GM13976 (cell line): ENCODE measurements at regions not wholly inside any gene's neighbourhood (a gene's known extent, or its start where the extent isn't known, plus 50 kb on each side); places are given as distances from the start of the nearest gene placed in this dataset.

Experiments used
- DNase-seq: peaks from one replicate; pipeline ENCODE4 v3.0.0; 2012; ENCODE audit warnings: low spot score
- in situ Hi-C: fragments of 300-500 bp; cut with MboI; formaldehyde crosslinking; loops from one replicate; pipeline ENCODE4 v1.12.0; 2022; ENCODE audit warnings: low sequenced_read_pairs, mixed read lengths, inconsistent platforms; ENCODE audit not compliant: unreplicated experiment
- TF ChIP-seq, protein P1 (sequence below): IDR thresholded peaks from 2 replicates; pipeline ENCODE4 v1.5.1; 2012; ENCODE audit warnings: borderline replicate concordance, mild to moderate bottlenecking; ENCODE audit not compliant: insufficient read depth; ENCODE audit errors: extremely low read depth, missing control alignments, control extremely low read depth

DNA sequence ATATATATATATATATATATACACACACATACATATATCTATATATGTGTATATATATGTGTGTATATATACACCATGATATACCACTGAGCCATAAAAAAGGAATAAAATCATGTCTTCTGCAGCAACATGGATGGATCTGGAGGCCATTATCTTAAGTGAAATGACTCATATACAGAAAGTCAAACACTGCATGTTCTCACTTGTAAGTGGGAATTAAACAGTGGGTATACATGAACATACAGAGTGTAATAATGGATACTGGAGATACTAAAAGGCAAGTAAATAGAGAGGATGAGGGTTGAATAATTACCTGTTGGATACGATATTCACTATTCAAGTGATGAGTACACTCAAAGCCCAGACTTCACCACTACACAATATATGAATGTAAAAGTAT is 332.6 kb downstream of the SLITRK1 start:
- DNase-seq = no peak
- in situ Hi-C loops = no loop called here

DNA sequence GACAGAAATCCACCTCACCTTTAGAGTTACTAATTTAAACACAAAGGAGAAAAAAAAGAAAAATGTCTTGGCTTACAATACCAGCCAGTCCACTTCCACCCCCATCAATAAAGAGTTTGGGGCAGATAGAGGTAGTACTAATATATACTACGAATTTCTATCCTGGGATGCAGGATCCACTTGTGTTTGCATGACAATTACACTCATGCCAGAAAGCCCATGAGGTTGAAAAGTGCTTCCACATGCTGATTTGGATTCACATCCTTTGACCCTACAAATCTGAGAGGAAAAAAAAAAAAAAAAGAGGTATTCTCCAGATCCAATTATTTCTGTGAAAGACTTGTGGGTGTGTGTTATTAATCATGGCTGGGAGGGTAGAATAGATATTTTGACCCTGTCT is 335.2 kb downstream of the SLITRK1 start:
- DNase-seq = no peak
- in situ Hi-C loops = no loop called here
- TF ChIP-seq, protein P1, sequence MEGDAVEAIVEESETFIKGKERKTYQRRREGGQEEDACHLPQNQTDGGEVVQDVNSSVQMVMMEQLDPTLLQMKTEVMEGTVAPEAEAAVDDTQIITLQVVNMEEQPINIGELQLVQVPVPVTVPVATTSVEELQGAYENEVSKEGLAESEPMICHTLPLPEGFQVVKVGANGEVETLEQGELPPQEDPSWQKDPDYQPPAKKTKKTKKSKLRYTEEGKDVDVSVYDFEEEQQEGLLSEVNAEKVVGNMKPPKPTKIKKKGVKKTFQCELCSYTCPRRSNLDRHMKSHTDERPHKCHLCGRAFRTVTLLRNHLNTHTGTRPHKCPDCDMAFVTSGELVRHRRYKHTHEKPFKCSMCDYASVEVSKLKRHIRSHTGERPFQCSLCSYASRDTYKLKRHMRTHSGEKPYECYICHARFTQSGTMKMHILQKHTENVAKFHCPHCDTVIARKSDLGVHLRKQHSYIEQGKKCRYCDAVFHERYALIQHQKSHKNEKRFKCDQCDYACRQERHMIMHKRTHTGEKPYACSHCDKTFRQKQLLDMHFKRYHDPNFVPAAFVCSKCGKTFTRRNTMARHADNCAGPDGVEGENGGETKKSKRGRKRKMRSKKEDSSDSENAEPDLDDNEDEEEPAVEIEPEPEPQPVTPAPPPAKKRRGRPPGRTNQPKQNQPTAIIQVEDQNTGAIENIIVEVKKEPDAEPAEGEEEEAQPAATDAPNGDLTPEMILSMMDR = no peak

More for the DNA sequence above, 332.6 kb downstream of the SLITRK1 start:
- TF ChIP-seq, protein P1 = no peak

DNA sequence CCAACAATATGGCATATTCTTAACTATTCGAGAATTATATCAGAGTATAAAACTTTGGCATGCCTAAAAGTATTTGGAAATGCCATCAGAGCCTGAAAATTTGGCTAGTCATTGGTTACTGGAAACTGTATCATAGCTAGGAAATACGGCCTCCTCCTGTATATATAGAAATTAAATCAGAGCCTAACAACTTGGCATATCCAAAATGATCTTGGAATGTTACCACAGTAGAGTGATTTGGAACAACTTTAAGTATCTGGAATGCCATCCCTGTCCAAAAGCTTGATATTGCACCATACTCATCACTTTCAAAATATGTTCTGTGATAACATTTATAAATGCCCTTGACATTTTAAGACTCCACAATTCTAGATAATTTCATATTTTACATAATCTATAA is 335.8 kb downstream of the SLITRK1 start:
- in situ Hi-C loops = no loop called here
- DNase-seq = no peak
- TF ChIP-seq, protein P1 = no peak

- TF ChIP-seq, protein P1 = no peak
- in situ Hi-C loops = no loop called here
These were observed 343.6 kb downstream of the SLITRK1 start for GRCh38 chr13:83538636-83539035.

DNA sequence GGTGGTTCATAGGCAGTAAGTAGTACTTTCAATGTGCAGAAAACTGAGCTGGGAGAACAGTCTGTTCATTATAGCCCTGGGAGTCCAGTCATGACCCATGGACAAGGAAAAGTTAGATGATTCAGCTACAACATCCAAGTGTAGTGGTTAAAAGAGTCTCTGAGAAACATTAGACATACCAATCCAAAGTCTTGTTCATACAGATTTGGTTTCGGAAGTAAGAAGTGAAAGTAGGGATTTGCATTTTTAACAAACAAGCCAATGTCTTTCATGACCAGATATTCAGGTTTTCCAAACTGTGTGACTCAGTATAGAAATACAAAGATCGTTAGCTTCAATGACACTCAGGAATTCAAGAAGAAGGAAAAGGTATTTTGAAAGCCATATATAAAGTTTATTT is 345.3 kb downstream of the SLITRK1 start:
- no peak for DNase-seq
- TF ChIP-seq, protein P1 = no peak
- in situ Hi-C loops = no loop called here

More at GRCh38 chr13:83538636-83539035, 343.6 kb downstream of the SLITRK1 start:
- DNase-seq = no peak

DNA sequence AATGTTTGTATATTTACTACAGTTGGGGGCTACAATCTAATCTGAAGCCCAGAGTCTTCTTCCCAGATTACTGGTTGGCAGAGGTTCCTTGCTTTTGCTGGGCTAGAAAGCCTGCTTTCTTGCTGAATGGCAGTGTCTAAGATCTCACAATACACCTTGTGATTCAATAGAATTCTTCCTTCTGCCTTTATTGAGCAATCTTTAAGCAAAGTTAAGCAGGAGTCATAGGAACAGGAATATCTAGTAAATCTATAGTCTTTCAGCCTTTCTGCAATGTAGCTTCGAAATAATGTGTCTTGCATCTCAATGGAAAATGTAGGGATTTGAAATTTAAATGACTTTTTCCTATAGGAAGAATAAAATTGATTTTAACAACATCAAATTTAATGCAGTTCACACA is 346.1 kb downstream of the SLITRK1 start:
- in situ Hi-C loops = no loop called here
- TF ChIP-seq, protein P1 = no peak
- DNase-seq = no peak

DNA sequence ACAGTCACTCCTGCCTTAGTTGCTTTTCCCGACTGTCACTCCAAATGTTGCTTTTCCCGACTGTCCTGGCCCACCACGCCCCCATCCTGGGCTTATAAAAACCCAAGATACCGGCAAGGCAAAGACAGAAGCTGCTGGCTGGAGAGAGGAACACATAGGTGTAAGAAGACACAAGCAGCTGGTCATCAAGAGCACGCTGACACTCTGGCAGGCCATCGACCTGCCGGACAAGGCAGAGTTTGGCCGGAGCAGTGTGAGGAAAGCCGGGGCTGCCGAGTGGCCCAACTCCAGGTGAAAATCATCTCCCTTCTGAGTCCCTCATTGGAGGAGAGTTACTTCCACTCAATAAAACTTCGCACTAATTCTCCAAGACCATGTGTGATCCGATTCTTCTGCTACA is 349.5 kb downstream of the SLITRK1 start:
- in situ Hi-C loops = no loop called here
- TF ChIP-seq, protein P1 = no peak
- DNase-seq = no peak
